Epithelial cell of proximal tubule (primary cell): ENCODE measurements at regions not wholly inside any gene's neighbourhood (a gene's known extent, or its start where the extent isn't known, plus 50 kb on each side); places are given as distances from the start of the nearest gene placed in this dataset.

Source experiments
- DNase-seq: peaks from one replicate; pipeline ENCODE4 v3.0.0-alpha.2; 2011; ENCODE audit warnings: low read depth
- H3K4me3 ChIP-seq: 2 replicates; pipeline ENCODE4 v1.5.1; 2011; ENCODE audit warnings: low read depth, mild to moderate bottlenecking, low read length
- TF ChIP-seq, protein P1 (sequence below): conservative IDR thresholded peaks from 2 replicates; pipeline ENCODE4 v1.5.1; 2012; ENCODE audit warnings: low read depth, mild to moderate bottlenecking, low read length

DNA sequence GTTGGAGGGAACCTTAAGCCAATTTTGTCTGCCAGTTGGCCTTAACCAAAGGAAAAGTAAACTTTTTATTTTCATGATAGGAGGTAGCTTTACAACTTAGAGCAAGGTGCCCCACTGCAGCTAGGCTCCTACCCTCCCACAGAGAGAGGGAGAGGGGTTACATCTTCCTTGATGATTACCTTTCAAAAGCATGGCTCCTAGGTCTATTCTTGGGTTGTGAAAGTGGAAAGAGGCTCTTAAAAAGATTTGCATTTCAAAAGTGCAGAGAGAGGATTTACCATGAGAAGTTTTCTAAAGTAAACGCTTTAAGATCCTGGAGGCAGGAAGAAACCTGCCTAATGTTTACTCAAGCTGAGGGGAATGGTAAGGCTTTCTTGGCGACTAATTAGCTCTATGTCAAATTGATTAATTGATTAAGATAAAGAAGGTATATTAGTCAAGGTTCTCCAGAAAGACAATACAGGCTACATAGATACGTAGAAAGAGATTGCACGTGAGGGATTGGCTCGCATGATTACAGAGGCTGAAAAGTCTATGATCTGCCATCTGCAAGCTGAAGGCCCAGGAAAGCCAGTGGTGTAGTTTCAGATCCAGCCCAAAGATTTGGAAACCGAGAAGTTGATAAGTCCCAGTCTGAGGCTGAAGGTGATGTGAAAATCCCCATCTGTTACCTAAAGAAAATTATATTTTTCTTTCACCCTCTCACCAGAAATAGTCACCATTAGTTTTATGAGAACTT lies 333.8 kb upstream of the CTNND2 start:
- DNase-seq: no peak
- H3K4me3 ChIP-seq: no peak overlapping the region
- TF ChIP-seq, protein P1, sequence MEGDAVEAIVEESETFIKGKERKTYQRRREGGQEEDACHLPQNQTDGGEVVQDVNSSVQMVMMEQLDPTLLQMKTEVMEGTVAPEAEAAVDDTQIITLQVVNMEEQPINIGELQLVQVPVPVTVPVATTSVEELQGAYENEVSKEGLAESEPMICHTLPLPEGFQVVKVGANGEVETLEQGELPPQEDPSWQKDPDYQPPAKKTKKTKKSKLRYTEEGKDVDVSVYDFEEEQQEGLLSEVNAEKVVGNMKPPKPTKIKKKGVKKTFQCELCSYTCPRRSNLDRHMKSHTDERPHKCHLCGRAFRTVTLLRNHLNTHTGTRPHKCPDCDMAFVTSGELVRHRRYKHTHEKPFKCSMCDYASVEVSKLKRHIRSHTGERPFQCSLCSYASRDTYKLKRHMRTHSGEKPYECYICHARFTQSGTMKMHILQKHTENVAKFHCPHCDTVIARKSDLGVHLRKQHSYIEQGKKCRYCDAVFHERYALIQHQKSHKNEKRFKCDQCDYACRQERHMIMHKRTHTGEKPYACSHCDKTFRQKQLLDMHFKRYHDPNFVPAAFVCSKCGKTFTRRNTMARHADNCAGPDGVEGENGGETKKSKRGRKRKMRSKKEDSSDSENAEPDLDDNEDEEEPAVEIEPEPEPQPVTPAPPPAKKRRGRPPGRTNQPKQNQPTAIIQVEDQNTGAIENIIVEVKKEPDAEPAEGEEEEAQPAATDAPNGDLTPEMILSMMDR: no peak

DNA sequence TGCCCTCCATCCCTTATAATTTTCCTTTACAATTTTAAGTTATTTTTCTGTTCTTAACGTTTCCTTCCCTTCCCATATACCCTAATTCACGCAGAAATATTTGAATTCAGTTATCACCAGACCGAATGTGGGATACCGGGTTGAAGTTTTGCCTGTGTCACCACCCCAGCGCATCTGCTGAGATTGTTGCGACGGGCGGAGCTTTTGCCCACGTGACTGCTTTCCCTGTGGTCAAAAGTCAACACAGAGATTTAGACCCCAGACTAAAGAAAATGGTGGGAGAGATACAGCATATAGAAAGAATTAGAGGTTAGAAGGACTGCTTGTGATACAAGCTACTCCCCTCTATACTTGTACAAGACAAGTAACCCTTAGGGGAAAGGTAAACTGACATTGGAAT lies 326.4 kb upstream of the CTNND2 start:
- TF ChIP-seq, protein P1: no peak
- DNase-seq: no peak

DNA sequence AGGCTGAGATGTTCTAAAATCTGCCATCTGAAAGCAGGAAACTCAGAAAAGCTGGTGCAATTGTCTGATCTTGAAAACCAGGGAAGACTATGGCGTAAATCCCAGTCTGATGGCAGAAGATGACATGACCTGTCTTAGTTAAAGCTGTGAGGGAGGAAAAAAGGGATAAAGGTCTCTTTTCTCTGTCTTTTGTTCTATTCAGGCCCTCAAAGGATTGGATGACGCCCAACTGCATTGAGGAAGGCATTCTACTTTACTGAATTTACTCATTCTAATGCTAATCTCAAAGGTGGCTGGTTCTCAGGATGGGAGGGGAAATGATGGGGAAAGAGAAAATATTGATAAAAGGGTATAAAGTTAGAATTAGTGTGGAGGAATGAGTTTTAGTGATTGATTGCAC lies 312.8 kb upstream of the CTNND2 start:
- TF ChIP-seq, protein P1: no peak
- H3K4me3 ChIP-seq: no peak overlapping the region
- DNase-seq: no peak

More for the DNA sequence above, 326.4 kb upstream of the CTNND2 start:
- no peak overlapping the region for H3K4me3 ChIP-seq

DNA sequence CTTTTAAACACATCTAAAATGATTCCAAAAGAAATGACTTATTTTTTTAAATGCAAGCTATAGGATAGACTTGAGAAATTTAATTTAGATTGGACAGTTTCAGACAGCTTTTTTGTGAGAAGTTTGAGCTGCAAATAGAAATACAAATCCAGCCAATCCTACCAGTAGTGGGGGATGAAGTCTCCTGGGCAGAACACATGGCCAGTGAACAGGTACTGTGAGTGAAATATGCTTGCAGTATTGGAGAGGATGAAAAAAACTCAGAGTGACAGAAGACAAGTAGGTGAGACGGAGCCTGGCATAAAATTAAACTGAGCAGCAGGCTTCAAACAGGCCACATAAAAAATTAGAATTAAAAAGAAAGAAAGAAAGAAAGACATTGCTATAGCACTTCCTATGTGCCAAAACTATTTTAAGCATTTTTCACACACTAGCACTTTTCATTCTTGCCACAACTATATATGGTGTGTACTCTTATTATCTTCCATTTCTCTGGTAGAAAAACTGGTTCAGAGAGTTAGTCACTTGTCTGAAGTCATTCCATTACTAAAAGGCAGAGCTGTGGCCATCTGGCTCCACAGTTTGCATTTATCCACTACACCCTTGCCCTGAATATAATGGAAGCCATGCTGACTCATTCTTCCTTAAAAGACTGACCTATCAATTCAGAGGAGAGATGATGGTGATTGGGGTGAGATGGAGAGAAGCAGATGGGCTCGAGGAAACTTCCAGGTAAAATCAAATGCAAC lies 310.2 kb upstream of the CTNND2 start:
- no peak overlapping the region for H3K4me3 ChIP-seq
- DNase-seq: no peak
- TF ChIP-seq, protein P1: no peak

DNA sequence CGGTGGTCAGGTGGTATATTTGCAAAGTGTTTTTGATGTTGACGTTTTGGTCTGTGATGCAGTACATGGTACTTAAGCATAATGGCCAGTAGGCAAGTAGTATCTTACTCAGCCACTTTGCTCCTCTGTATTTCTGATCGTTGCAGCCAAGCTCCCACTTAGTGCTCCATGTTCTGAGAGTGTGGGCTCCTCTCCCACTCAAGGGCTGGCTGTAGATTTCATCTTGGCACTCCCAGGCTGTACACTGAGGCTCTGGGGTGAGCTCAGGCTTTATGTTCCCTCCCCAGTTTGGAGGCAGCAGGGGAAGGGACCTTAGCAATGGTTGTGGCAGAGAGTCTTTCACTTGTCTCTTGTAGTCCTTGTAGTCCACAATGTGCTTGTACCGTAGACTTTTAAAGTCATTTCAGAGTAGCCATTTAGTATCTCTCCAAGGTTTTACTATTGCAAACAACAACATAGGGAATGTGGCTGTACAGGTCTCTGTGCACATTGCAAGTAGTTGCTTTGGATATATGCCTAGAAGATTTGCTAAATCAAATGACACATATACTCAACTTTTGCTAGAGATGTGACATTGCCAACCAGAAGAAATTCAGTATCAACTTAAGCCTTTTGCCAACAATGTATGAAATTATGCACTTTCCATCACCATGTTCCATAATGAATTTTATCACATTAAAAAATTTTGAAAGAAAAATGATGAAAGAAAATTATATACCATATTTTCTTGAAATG lies 304.3 kb upstream of the CTNND2 start:
- DNase-seq: no peak
- H3K4me3 ChIP-seq: no peak overlapping the region
- TF ChIP-seq, protein P1: no peak

DNA sequence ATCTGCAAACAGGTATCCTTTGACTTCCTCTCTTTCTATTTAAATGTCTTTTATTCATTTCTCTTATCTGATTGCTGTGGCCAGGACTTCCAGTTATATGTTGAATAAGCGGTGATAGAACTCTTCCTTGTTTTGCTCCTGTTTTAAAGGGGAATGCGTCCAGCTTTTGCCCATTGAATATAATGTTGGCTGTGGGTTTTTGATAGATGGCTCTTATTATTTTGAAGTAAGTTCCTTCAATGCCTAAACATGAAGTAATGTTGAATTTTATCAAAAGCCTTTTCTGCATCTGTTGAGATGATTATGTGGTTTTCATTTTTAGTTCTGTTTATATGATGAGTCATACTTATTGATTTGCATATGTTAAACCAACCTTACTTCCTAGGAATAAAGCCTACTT lies 300.5 kb upstream of the CTNND2 start:
- no peak overlapping the region for H3K4me3 ChIP-seq
- DNase-seq: no peak
- TF ChIP-seq, protein P1: no peak
